ENCODE measurements at regions not wholly inside any gene's neighbourhood (a gene's known extent, or its start where the extent isn't known, plus 50 kb on each side); places are given as distances from the start of the nearest gene placed in this dataset.

- H3K27me3 Mint-ChIP-seq = peaks cover 6% of the 10 kb centered on the region
- H3K4me1 Mint-ChIP-seq = peaks cover 0 to 3% (median 0%) of the 10 kb centered on the region in 3 donors
- peaks cover 0 to 2% (median 1%) of the 10 kb centered on the region in 3 donors for H3K9me3 Mint-ChIP-seq
- H3K36me3 Mint-ChIP-seq = no peaks in the 10 kb centered on the region
- H3K27ac Mint-ChIP-seq = no peak overlapping the region
- H3K4me3 Mint-ChIP-seq = no peak overlapping the region
These were observed 109.8 kb downstream of the CCDC34 start for GRCh38 chr11:27253224-27253623.

- H3K4me1 Mint-ChIP-seq = peaks cover 0 to 3% (median 0%) of the 10 kb centered on the region in 3 donors
- H3K36me3 Mint-ChIP-seq = peaks cover 3% of the 10 kb centered on the region
- H3K27ac Mint-ChIP-seq = no peak overlapping the region
- no peak overlapping the region for H3K4me3 Mint-ChIP-seq
- peaks cover 0 to 2% (median 0%) of the 10 kb centered on the region in 3 donors for H3K9me3 Mint-ChIP-seq
- H3K27me3 Mint-ChIP-seq = peaks cover 1% of the 10 kb centered on the region
These were observed 111.9 kb downstream of the CCDC34 start for GRCh38 chr11:27250867-27251665.

GRCh38 chr11:27248576-27249509 is 114.2 kb downstream of the CCDC34 start:
- Mint-ChIP-seq H3K4me3 (no peak overlapping the region), H3K36me3 (peaks cover 3% of the 10 kb centered on the region), H3K27me3 (peaks cover 1% of the 10 kb centered on the region), H3K27ac (no peak overlapping the region), H3K4me1 (peaks cover 0 to 3% (median 0%) of the 10 kb centered on the region in 3 donors), H3K9me3 (no peaks in the 10 kb centered on the region)

- H3K27me3 Mint-ChIP-seq = peaks cover 4% of the 10 kb centered on the region
- H3K9me3 Mint-ChIP-seq = no peaks in the 10 kb centered on the region
- H3K4me3 Mint-ChIP-seq = no peak overlapping the region
- peaks cover 3% of the 10 kb centered on the region for H3K36me3 Mint-ChIP-seq
- H3K27ac Mint-ChIP-seq = no peak overlapping the region
- H3K4me1 Mint-ChIP-seq = peaks cover 0 to 3% (median 0%) of the 10 kb centered on the region in 3 donors
These were observed 115.4 kb downstream of the CCDC34 start for GRCh38 chr11:27247660-27248059.

GRCh38 chr11:27246925-27247324 is 116.1 kb downstream of the CCDC34 start:
- Mint-ChIP-seq H3K4me1 (peaks cover 0 to 3% (median 0%) of the 10 kb centered on the region in 3 donors), H3K27me3 (peaks cover 4% of the 10 kb centered on the region), H3K9me3 (no peaks in the 10 kb centered on the region), H3K4me3 (no peak overlapping the region), H3K27ac (no peak overlapping the region), H3K36me3 (peaks cover 3% of the 10 kb centered on the region)

GRCh38 chr11:27244900-27245299 is 118.1 kb downstream of the CCDC34 start:
- peaks cover 3% of the 10 kb centered on the region for H3K36me3 Mint-ChIP-seq
- H3K9me3 Mint-ChIP-seq = no peaks in the 10 kb centered on the region
- no peak overlapping the region for H3K4me3 Mint-ChIP-seq
- no peaks in the 10 kb centered on the region for H3K4me1 Mint-ChIP-seq
- H3K27ac Mint-ChIP-seq = no peak overlapping the region
- H3K27me3 Mint-ChIP-seq = peaks cover 2% of the 10 kb centered on the region

GRCh38 chr11:27242591-27242990 is 120.4 kb downstream of the CCDC34 start:
- Mint-ChIP-seq H3K36me3 (peaks cover 3% of the 10 kb centered on the region), H3K4me3 (no peak overlapping the region), H3K27ac (no peak overlapping the region), H3K9me3 (no peaks in the 10 kb centered on the region), H3K27me3 (peaks cover 2% of the 10 kb centered on the region), H3K4me1 (no peaks in the 10 kb centered on the region)

GRCh38 chr11:27241311-27242122 is 121.5 kb downstream of the CCDC34 start:
- H3K4me1 Mint-ChIP-seq = no peaks in the 10 kb centered on the region
- H3K4me3 Mint-ChIP-seq = no peak overlapping the region
- H3K36me3 Mint-ChIP-seq = peaks cover under 1% of the 10 kb centered on the region
- H3K27me3 Mint-ChIP-seq = peaks cover 2% of the 10 kb centered on the region
- no peak overlapping the region for H3K27ac Mint-ChIP-seq
- H3K9me3 Mint-ChIP-seq = no peaks in the 10 kb centered on the region

- Mint-ChIP-seq H3K9me3 (no peaks in the 10 kb centered on the region), H3K27me3 (peaks cover 2% of the 10 kb centered on the region), H3K27ac (no peak overlapping the region), H3K4me1 (peaks cover 1 to 6% (median 4%) of the 10 kb centered on the region in 3 donors), H3K36me3 (no peaks in the 10 kb centered on the region), H3K4me3 (no peak overlapping the region)
These were observed 123.6 kb downstream of the CCDC34 start for GRCh38 chr11:27239305-27239942.

GRCh38 chr11:27238811-27239210 is 124.2 kb downstream of the CCDC34 start:
- Mint-ChIP-seq H3K4me3 (no peak overlapping the region), H3K36me3 (no peaks in the 10 kb centered on the region), H3K4me1 (peaks cover 6 to 12% (median 8%) of the 10 kb centered on the region in 3 donors), H3K27me3 (peaks cover 2% of the 10 kb centered on the region), H3K9me3 (no peaks in the 10 kb centered on the region), H3K27ac (no peak overlapping the region)

GRCh38 chr11:27237643-27238042 is 125.4 kb downstream of the CCDC34 start:
- H3K4me3 Mint-ChIP-seq = no peak overlapping the region
- H3K27me3 Mint-ChIP-seq = no peaks in the 10 kb centered on the region
- H3K9me3 Mint-ChIP-seq = no peaks in the 10 kb centered on the region
- H3K4me1 Mint-ChIP-seq = peaks cover 6 to 15% (median 8%) of the 10 kb centered on the region in 3 donors
- no peak overlapping the region for H3K27ac Mint-ChIP-seq
- no peaks in the 10 kb centered on the region for H3K36me3 Mint-ChIP-seq

- Mint-ChIP-seq H3K27me3 (no peaks in the 10 kb centered on the region), H3K4me1 (peaks cover 6 to 15% (median 8%) of the 10 kb centered on the region in 3 donors), H3K9me3 (no peaks in the 10 kb centered on the region), H3K27ac (no peak overlapping the region), H3K4me3 (no peak overlapping the region), H3K36me3 (no peaks in the 10 kb centered on the region)
These were observed 128.1 kb downstream of the CCDC34 start for GRCh38 chr11:27234961-27235360.

GRCh38 chr11:27234043-27234668 is 128.9 kb downstream of the CCDC34 start:
- peaks cover 6 to 15% (median 8%) of the 10 kb centered on the region in 3 donors for H3K4me1 Mint-ChIP-seq
- H3K27me3 Mint-ChIP-seq = no peaks in the 10 kb centered on the region
- H3K9me3 Mint-ChIP-seq = no peaks in the 10 kb centered on the region
- H3K27ac Mint-ChIP-seq = peak overlapping the region in 2 of 3 donors; percentile 15 to 96
- H3K4me3 Mint-ChIP-seq = peak overlapping the region in 1 of 4 donors; percentile 65
- no peaks in the 10 kb centered on the region for H3K36me3 Mint-ChIP-seq

- Mint-ChIP-seq H3K4me3 (peak overlapping the region in 1 of 4 donors; percentile 43), H3K36me3 (no peaks in the 10 kb centered on the region), H3K4me1 (peaks cover 6 to 15% (median 8%) of the 10 kb centered on the region in 3 donors), H3K9me3 (no peaks in the 10 kb centered on the region), H3K27ac (peak overlapping the region in 1 of 3 donors; percentile 96), H3K27me3 (no peaks in the 10 kb centered on the region)
These were observed 129.4 kb downstream of the CCDC34 start for GRCh38 chr11:27233654-27234042.
